Common myeloid progenitor, CD34-positive (primary cell): ENCODE measurements at regions not wholly inside any gene's neighbourhood (a gene's known extent, or its start where the extent isn't known, plus 50 kb on each side); places are given as distances from the start of the nearest gene placed in this dataset.

ENCODE experiments used
- CTCF ChIA-PET: fragments of 350-600 bp; sonication (Branson Sonifier 250); formaldehyde crosslinking; loops from one replicate; lab custom pipeline; 2021; ENCODE audit warnings: antibody characterized with exemption; lab: Charles Lee
- POLR2A ChIA-PET: fragments of 350-600 bp; sonication (Branson Sonifier 250); formaldehyde crosslinking; loops from one replicate; lab custom pipeline; 2021; ENCODE audit warnings: antibody characterized with exemption; lab: Charles Lee
- DNase-seq, 3 donors: peaks; one replicate each; pipeline versions ENCODE4 v3.0.0 to v3.0.0-alpha.2; 2013
- H3K27ac ChIP-seq, 2 experiments: 1 replicate in 1 of 2; 2 replicates in 1 of 2; pipeline ENCODE4 v1.7.0; 2013; ENCODE audit warnings: inconsistent platforms in 2 of 2, low read length in 2 of 2, mild to moderate bottlenecking in 2 of 2, low read depth in 1 of 2, moderate library complexity in 1 of 2; ENCODE audit not compliant: severe bottlenecking in 2 of 2, insufficient read depth in 1 of 2, poor library complexity in 1 of 2
- H3K27me3 ChIP-seq, 5 experiments: replicated peaks in 2 of 5; 1 replicate in 3 of 5; 2 replicates in 2 of 5; pipeline versions ENCODE4 v1.6.1 to v1.7.0; 2013; ENCODE audit warnings: low read length in 4 of 5, mild to moderate bottlenecking in 2 of 5, moderate library complexity in 2 of 5, inconsistent platforms in 1 of 5; ENCODE audit not compliant: insufficient read depth in 5 of 5, control insufficient read depth in 4 of 5
- H3K36me3 ChIP-seq, 4 experiments: 1 replicate in 2 of 4; 2 replicates in 2 of 4; pipeline versions ENCODE4 v1.6.1 to v1.7.0; 2013; ENCODE audit warnings: low read length in 3 of 4, control low read depth in 1 of 4, mild to moderate bottlenecking in 1 of 4; ENCODE audit not compliant: control insufficient read depth in 4 of 4, insufficient read depth in 4 of 4
- H3K4me1 ChIP-seq, 4 experiments: 1 replicate in 3 of 4; 2 replicates in 1 of 4; pipeline versions ENCODE4 v1.6.1 to v1.7.1; 2013; ENCODE audit warnings: low read length in 3 of 4, mild to moderate bottlenecking in 3 of 4, control low read depth in 1 of 4, inconsistent platforms in 1 of 4, moderate library complexity in 1 of 4; ENCODE audit not compliant: control insufficient read depth in 4 of 4, insufficient read depth in 4 of 4; ENCODE audit errors: control extremely low read depth in 1 of 4
- H3K4me3 ChIP-seq, 7 experiments: 1 replicate in 4 of 7; 2 replicates in 3 of 7; pipeline versions ENCODE4 v1.5.1 to v1.7.0; 2013; ENCODE audit warnings: mild to moderate bottlenecking in 7 of 7, low read length in 6 of 7, moderate library complexity in 6 of 7, inconsistent platforms in 2 of 7, low read depth in 2 of 7, control low read depth in 1 of 7; ENCODE audit not compliant: insufficient read depth in 4 of 7, control insufficient read depth in 1 of 7; ENCODE audit errors: extremely low read depth in 1 of 7
- H3K9me3 ChIP-seq, 5 experiments: 1 replicate in 4 of 5; 2 replicates in 1 of 5; pipeline versions ENCODE4 v1.6.1 to v1.7.1; 2013; ENCODE audit warnings: low read length in 4 of 5, mild to moderate bottlenecking in 2 of 5, inconsistent platforms in 1 of 5, low read depth in 1 of 5, moderate library complexity in 1 of 5; ENCODE audit not compliant: control insufficient read depth in 4 of 5, insufficient read depth in 2 of 5; ENCODE audit errors: control extremely low read depth in 1 of 5
- WGBS: methylation state at CpG from one replicate; pipeline ENCODE4 v1.1.5; 2013; ENCODE audit not compliant: insufficient coverage; 5-methylcytosine and 5-hydroxymethylcytosine counted together

DNA sequence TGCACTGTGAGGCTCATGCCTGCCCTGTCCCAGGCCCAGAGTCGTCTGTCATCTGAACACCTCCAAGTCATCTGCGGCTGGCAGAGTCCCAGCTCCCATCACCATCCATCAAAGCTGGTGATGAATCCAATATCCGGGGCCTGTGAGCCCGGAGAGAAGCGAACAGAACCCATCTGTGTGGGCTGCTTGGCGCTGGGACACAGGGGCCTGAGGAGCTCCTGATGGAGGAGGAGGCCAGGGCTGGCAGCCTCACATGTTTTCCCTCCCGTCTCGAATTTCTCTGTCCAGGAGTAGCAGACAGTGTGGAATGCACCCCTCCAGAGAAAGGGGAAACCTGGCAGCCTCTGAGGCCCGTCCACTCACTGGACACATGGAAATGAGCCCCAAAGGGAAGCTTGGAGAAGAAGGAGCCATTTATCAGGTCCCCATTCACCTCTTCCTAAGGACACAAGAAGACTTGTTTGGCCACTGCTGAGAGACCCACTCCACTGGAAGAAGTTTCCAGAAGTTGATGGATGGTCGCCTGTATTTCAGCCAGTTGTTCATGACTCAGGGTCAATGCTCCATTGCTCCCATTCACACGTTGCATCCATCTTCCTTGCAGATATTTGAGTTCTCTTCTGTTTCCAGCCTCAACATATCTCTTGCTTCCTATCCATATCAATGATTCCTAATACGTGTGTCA is 307.5 kb upstream of the SULF2 start:
- peaks cover 0 to 2% (median 2%) of the 10 kb centered on the region in 5 experiments for H3K27me3 ChIP-seq
- DNase-seq = no peak
- no peaks in the 10 kb centered on the region for H3K36me3 ChIP-seq
- ChIA-PET CTCF (no interaction called here), POLR2A (no interaction called here)
- no peaks in the 10 kb centered on the region for H3K9me3 ChIP-seq
- H3K4me1 ChIP-seq = no peaks in the 10 kb centered on the region
- 88% methylated on average over 11 of the region's 12 CpGs for WGBS
- H3K27ac ChIP-seq = no peak overlapping the region
- H3K4me3 ChIP-seq = no peak overlapping the region

DNA sequence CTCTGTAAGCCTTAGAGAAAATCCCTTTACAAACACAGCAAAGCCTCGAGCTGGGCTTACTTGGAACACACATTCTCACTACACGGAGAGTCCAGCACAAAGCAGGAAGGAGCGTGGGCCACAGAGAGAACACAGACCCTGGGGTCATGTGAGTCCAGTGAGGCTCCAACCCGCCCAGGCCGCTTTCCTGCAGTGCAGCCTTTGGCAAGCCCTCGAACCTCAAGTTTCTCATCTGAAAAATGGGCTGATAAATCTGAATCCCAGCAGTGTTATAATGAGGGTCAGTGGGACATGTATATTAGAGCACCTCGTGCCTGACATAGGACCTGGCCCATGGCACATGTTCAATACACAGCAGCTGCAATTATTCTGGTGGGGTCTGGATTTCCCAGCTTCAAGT is 305.5 kb upstream of the SULF2 start:
- Histone ChIP-seq H3K4me1 (no peaks in the 10 kb centered on the region), H3K36me3 (no peaks in the 10 kb centered on the region), H3K4me3 (no peak overlapping the region), H3K27ac (no peak overlapping the region), H3K9me3 (no peaks in the 10 kb centered on the region), H3K27me3 (peaks cover 0 to 2% (median 2%) of the 10 kb centered on the region in 5 experiments)
- WGBS = 92% methylated on average over 7 of the region's 7 CpGs
- ChIA-PET CTCF (no interaction called here), POLR2A (no interaction called here)
- no peak for DNase-seq

DNA sequence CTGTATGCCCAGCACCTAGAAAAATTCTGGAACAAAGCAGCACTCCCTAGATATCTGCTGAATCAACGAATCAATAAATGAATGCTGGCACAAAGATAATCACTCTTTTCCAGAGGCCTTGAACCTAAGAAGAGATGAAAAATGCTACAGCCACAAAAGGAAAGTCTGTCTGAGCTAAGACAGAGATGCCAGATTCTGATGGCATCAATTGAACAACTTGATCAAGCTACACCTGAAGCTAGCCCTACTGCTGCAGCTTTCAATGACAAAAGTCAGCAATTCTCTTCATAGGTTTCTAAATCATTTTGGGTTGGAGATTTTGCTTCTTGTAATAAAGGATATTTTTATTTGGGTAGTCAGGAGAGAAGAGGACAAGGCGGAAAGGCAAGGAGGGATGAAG is 305.0 kb upstream of the SULF2 start:
- Histone ChIP-seq H3K4me1 (no peaks in the 10 kb centered on the region), H3K9me3 (no peaks in the 10 kb centered on the region), H3K4me3 (no peak overlapping the region), H3K36me3 (no peaks in the 10 kb centered on the region), H3K27me3 (peaks cover 0 to 4% (median 2%) of the 10 kb centered on the region in 5 experiments), H3K27ac (no peak overlapping the region)
- ChIA-PET CTCF (no interaction called here), POLR2A (no interaction called here)
- 96% methylated on average over 2 of the region's 2 CpGs for WGBS
- DNase-seq = no peak

DNA sequence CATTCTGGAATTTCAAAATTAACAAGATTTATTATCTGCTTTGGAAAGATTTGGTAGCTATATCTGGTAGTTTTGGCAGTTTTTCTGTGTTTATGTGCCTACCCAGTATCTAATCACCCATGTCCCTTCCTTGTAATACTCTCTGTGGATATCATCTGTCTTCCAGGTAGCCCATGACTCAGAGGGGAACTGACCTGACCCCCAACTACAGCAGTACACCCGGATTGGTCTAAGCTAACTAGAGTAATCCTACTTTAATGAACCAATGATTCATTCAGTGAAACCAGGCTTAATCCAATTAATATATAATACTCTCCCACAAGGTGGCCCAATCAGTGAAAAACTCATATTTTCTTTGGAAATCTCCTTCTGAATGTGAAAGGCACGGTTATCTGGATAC is 295.3 kb upstream of the SULF2 start:
- Histone ChIP-seq H3K4me1 (no peaks in the 10 kb centered on the region), H3K36me3 (no peaks in the 10 kb centered on the region), H3K4me3 (no peak overlapping the region), H3K9me3 (peaks cover 0 to 10% (median 1%) of the 10 kb centered on the region in 5 experiments), H3K27ac (no peak overlapping the region), H3K27me3 (peaks cover 0 to 20% (median 0%) of the 10 kb centered on the region in 5 experiments)
- 75% methylated on average over 1 of the region's 2 CpGs for WGBS
- DNase-seq = no peak
- CTCF ChIA-PET = no interaction called here
- POLR2A ChIA-PET = no interaction called here

DNA sequence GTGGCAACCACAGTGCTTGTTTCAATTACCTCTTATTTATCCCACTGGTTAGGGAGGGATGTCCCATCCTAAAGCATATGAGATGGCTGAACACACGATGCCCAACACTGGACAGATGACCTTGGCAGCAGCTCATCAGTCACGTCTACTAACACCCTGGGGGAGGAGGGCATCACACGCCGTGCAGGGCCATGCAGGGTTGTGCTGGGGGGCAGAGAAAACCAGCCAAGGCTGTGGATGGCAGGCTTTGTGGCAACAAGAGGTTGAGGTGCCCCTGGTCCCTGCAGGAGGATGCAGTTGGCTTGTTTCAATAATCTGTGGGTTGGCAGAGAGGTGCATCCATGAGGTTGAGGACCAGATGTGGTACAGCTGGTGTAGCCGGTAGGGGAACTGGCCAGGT is 293.7 kb upstream of the SULF2 start:
- Histone ChIP-seq H3K4me3 (no peak overlapping the region), H3K36me3 (no peaks in the 10 kb centered on the region), H3K27me3 (peaks cover 0 to 19% (median 0%) of the 10 kb centered on the region in 5 experiments), H3K27ac (no peak overlapping the region), H3K4me1 (no peaks in the 10 kb centered on the region), H3K9me3 (peaks cover 0 to 2% (median 0%) of the 10 kb centered on the region in 5 experiments)
- POLR2A ChIA-PET = no interaction called here
- 86% methylated on average over 5 of the region's 5 CpGs for WGBS
- CTCF ChIA-PET = no interaction called here
- no peak for DNase-seq

DNA sequence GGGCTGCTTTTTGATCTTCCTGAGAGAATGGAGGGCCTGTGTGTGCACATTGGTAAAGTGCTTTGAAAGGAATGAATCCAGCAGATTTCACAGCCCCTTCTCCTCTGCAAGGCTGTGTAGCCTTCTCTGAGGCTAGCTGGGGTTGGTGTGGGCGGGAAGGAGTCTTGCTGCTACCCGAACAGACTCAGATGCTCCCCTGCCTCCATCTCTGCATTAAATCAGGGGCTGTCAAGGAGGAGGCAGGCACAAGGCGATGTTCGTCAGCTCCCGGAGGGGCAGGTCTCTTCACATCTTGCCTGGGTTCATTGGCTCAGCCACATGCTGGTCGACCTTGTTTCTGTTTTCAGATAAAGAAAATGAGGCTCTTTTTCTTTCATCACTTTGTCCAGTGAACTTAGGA is 291.5 kb upstream of the SULF2 start:
- WGBS = 80% methylated on average over 4 of the region's 6 CpGs

DNA sequence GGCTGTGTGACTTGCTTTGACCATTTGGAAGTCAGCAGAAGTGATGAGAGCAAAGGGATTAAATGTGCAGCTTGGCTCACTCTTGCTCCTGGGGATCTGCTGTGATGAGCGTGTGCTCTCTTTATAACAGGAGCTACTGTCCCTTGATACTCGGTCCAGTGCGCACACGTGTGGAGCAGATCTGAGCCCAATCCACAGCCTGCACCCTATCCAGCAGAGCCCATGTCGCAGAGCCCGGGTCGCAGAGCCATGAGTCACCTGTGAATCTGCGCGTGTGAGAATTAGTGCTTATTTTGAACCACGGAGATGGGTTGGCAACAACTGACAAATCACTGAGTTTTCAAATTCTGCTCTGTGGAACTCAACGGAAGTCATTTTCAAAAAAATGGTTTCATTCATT is 291.0 kb upstream of the SULF2 start:
- no peaks in the 10 kb centered on the region for H3K9me3 ChIP-seq
- 94% methylated on average over 11 of the region's 11 CpGs for WGBS
- ChIA-PET CTCF (no interaction called here), POLR2A (no interaction called here)
- no peaks in the 10 kb centered on the region for H3K36me3 ChIP-seq
- no peak for DNase-seq
- H3K27me3 ChIP-seq = peaks cover 0 to 15% (median 0%) of the 10 kb centered on the region in 5 experiments
- H3K4me1 ChIP-seq = no peaks in the 10 kb centered on the region
- H3K27ac ChIP-seq = no peak overlapping the region
- H3K4me3 ChIP-seq = no peak overlapping the region

More for the DNA sequence above, 291.5 kb upstream of the SULF2 start:
- H3K4me3 ChIP-seq = no peak overlapping the region
- ChIA-PET CTCF (no interaction called here), POLR2A (no interaction called here)
- H3K27ac ChIP-seq = no peak overlapping the region
- DNase-seq = no peak
- no peaks in the 10 kb centered on the region for H3K36me3 ChIP-seq
- no peaks in the 10 kb centered on the region for H3K9me3 ChIP-seq
- no peaks in the 10 kb centered on the region for H3K4me1 ChIP-seq
- peaks cover 0 to 15% (median 0%) of the 10 kb centered on the region in 5 experiments for H3K27me3 ChIP-seq
